ENCODE measurements at regions not wholly inside any gene's neighbourhood (a gene's known extent, or its start where the extent isn't known, plus 50 kb on each side); places are given as distances from the start of the nearest gene placed in this dataset.

DNA sequence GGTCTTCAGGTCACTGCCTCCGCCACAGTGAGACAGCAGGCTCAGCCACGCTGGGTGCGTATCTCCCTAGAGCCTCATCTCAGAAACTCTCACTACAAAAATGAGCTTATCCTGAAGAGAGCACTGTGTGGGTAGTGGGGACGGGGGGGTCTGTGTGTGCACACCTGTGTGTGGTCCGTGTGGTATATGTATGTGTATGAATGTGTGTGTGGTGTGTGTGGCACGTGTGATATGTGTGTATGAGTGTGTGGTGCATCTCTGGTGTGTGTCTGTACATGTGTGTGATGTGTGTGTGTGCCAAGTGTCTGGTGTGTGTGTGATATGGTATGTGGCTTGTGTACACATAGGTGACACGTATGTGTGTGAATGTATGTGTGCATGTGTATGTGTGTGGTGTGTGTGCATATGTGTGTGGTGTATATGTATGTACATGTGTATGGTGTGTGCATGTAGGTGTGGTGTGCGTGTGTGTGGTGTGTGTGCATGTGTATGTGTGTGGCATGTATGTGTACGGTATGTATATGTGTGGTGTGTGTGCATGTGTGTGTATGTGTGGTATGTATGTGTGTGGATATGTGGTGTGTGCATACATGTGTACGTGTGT, 332.2 kb downstream of the EIPR1 start:
- no peak overlapping the region for H3K4me3 ChIP-seq (ENCODE audit: low read length)

DNA sequence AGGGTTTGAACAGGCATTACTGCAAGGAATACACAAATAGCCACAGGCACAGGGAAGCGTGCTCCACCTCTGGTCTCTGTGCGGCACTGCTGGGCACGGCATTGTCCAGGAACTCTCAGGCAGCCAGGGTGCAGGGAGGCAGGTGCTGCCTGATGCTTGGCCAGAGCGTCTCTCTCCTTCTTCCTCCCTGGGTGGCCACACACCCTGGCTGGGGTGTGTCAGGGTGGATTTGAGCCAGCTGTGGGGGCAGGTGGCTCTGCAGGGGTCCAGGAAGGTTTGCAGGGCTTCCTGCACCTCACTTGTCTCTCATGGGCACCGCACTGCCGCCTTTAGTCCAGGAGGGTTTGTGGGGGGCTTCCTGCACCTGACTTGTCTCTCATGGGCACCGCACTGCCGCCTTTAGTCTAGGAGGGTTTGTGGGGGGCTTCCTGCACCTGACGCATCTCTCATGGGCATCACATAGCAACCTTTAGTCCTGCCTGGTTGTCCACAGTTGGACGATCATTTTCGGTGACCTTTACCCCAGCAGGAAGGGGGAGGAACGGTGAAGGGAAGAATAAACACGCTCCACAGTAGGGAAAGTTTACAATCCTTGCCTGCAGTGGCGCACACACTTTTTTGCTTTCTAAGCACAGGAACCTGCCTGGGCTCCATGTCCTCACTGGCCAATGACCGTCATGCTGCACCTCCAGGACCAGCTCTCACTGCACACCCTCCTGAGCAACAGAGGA, 332.9 kb downstream of the EIPR1 start:
- no peak for DNase-seq (ENCODE audit: low read depth)
- TF ChIP-seq, protein P1, sequence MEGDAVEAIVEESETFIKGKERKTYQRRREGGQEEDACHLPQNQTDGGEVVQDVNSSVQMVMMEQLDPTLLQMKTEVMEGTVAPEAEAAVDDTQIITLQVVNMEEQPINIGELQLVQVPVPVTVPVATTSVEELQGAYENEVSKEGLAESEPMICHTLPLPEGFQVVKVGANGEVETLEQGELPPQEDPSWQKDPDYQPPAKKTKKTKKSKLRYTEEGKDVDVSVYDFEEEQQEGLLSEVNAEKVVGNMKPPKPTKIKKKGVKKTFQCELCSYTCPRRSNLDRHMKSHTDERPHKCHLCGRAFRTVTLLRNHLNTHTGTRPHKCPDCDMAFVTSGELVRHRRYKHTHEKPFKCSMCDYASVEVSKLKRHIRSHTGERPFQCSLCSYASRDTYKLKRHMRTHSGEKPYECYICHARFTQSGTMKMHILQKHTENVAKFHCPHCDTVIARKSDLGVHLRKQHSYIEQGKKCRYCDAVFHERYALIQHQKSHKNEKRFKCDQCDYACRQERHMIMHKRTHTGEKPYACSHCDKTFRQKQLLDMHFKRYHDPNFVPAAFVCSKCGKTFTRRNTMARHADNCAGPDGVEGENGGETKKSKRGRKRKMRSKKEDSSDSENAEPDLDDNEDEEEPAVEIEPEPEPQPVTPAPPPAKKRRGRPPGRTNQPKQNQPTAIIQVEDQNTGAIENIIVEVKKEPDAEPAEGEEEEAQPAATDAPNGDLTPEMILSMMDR (conservative IDR thresholded peaks at IDR 0.05; ENCODE audit: low read length) = no peak
- H3K4me3 ChIP-seq (ENCODE audit: low read length) = no peak overlapping the region

More for the DNA sequence above, 332.2 kb downstream of the EIPR1 start:
- TF ChIP-seq, protein P1 (conservative IDR thresholded peaks at IDR 0.05; ENCODE audit: low read length) = no peak
- DNase-seq (ENCODE audit: low read depth) = no peak

DNA sequence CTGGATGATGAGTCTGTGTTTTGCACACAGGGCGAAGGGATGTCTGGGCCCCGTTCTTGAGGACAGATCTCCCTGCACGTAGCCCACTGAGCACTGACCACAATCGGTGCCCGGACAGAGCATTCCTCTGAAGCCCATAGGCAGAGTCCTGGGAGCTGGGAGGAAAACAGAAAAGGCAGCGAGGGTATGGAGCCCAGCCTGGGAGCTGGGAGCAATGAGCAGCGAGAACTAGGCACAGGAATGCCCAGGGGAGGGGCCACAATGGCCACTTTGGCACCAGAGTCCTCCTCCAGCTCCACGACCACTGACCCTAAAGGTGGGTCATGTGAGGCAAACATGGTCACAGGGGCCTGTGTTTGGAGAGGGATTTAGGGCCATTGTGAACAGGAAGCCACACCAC, 333.9 kb downstream of the EIPR1 start:
- TF ChIP-seq, protein P1 (conservative IDR thresholded peaks at IDR 0.05; ENCODE audit: low read length) = no peak
- no peak overlapping the region for H3K4me3 ChIP-seq (ENCODE audit: low read length)
- DNase-seq (ENCODE audit: low read depth) = no peak

DNA sequence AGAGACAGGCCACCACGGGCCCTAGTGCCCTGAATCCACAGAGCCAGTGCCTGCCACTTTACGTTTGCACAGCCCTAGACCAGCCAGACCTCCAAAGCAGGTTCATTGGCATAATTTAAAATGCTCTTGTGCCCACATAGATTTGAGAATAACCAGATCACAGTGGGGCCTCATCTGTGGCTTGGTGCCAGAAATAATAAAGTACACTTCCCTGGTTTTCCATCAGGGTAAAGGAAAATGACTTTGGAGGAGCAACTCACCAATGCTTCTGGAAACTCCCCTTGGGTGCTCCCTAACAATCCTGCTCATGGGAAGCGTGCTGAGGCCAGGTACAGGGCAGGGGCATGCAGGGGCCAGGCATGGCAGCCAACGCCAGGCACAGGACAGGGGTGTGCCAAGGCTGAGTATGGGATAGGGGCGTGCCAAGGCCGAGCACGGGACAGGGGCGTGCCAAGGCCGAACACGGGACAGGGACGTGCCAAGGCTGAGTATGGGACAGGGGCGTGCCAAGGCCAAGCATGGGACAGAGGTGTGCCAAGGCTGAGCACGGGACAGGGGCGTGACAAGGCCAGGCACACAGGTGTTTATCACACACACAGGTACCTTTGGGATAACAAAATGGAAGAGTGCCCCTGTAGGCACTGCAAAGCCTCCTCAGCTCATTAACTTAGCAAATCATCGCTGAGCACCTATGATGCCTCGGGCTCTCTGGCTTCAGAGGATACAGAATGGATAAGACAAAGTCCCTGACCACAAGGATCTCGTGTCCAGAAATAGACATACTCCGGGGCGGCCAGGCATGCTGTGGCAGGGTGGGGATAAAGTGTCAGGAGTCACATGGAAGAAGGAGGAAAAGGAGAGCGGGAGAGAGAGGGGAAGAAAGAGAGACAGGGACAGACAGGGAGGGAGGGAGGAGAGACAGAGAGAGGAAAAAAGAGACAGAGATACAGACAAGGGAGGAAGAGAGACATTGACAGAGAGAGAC, 334.7 kb downstream of the EIPR1 start:
- DNase-seq (ENCODE audit: low read depth) = no peak
- TF ChIP-seq, protein P1 (conservative IDR thresholded peaks at IDR 0.05; ENCODE audit: low read length) = no peak
- no peak overlapping the region for H3K4me3 ChIP-seq (ENCODE audit: low read length)

DNA sequence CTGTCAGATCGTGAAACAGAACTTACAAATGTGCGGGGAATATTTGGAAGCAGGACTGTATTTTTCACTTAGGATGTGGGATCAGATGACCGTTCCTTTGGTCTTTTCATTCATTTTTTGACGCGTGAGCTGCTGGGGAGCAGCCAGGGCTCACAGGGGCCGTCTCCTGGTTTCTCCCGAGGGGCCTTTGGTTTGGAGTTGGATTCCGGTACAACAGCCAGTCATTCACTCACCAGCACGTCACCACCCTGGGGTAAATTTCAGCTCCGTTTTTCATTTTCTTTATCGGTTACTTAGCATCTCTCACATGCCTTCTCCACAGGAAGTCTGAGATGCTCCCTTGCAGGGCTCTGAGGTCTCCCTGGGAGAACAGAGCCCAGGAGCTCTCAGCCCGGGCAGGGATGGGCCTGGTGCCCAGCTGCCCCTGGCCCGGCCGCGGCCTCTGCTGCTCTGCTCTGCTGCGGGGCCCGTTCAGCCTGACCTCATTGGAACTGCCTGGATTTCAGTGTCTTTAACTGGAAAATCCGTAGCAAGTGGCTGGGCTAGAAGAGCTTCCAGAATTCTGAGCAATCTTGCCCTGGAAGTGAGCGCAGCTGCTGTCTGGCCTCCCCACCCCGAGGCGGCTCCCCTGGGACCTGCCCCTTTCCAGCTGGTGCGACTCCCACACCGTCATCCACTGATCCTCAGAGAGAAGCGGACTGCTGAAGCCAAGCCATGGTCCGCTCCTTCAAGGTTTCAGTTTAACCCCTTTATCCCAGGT, 335.6 kb downstream of the EIPR1 start:
- TF ChIP-seq, protein P1 (conservative IDR thresholded peaks at IDR 0.05; ENCODE audit: low read length) = no peak
- no peak for DNase-seq (ENCODE audit: low read depth)
- H3K4me3 ChIP-seq (ENCODE audit: low read length) = no peak overlapping the region

DNA sequence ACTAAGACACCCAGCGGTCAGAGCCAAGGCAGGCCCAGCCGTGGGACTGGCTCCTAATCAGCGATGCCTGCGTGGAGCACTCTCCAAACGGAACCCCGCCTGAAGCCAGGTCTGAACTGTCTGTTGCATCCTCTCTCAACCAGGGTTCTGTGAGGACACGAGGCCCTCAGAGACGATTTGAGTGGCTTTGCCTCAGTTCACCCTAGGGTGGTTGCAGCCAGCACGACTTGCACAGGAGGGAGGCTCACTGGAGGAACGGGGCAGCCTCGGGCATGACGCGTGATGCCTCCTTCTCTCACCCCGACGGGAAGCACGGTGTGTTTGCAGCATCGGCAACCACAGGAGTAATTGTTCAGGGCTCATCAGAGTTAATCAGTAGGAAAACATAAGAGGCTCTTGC, 336.4 kb downstream of the EIPR1 start:
- no peak overlapping the region for H3K4me3 ChIP-seq (ENCODE audit: low read length)
- DNase-seq (ENCODE audit: low read depth) = no peak
- TF ChIP-seq, protein P1 (conservative IDR thresholded peaks at IDR 0.05; ENCODE audit: low read length) = no peak

Data from AG10803 (cell line).